Activated CD4-positive, alpha-beta T cell treated with anti-CD3 and anti-CD28 coated beads, Interleukin-2, amount 50 U/mL, for 24 hours (primary cell): ENCODE measurements at regions not wholly inside any gene's neighbourhood (a gene's known extent, or its start where the extent isn't known, plus 50 kb on each side); places are given as distances from the start of the nearest gene placed in this dataset.

Experiments used
- DNase-seq, 2 donors: peaks; one replicate each; pipeline ENCODE4 v3.0.0-alpha.2; 2020; ENCODE audit warnings: low read depth in 1 of 2, low spot score in 1 of 2

DNA sequence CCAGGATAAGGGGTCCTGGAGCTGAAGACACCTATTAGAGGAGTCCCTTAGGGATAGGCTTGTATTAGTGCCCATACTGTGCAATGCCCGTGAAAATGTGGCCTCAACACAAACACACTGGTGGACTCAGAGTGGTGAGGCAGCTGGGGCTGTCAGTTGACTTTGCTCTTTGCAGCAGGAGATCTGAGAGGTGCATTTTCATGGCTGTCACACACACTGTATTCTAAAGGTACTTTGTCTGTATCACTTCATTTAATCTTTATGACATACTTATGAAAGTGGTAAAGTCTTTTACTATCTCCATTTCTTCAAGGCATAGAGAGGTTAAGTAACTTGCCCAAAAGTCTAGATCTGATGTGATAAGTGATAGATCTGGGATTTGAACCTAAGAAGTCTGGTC, 55.1 kb upstream of the GCFC2 start:
- DNase-seq, result no peak

DNA sequence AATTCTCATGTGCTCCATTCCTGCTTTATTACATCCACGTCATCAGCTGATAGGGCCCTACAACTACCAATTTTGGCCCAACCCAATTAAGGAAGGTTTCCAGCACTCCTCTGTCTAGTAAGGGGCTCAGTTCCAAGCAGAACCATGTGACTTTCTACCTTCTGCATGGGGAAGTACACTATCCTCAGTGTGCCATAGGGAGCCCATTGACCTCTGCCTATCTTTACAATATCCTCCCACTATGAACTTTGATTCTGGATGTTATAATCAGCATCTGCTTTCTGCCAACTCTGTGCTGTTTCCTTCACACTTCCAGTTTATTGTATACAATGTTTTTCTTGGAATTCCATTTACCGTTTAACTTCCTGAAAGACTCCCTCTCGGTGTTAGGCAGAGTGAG, 53.9 kb upstream of the GCFC2 start:
- DNase-seq, result no peak
